ENCODE measurements at regions not wholly inside any gene's neighbourhood (a gene's known extent, or its start where the extent isn't known, plus 50 kb on each side); places are given as distances from the start of the nearest gene placed in this dataset.

GRCh38 chrX:113741744-113742143 lies 842.1 kb upstream of the HTR2C start:
- DNase-seq (ENCODE audit: low spot score) = no peak

GRCh38 chrX:113728937-113729336 lies 854.9 kb upstream of the HTR2C start:
- no peak for DNase-seq (ENCODE audit: low spot score)

- no peak for DNase-seq (ENCODE audit: low spot score)
These were observed 857.0 kb upstream of the HTR2C start for GRCh38 chrX:113726898-113727297.

- DNase-seq (ENCODE audit: low spot score) = no peak
These were observed 857.4 kb upstream of the HTR2C start for GRCh38 chrX:113726466-113726865.

- DNase-seq (ENCODE audit: low spot score) = no peak
These were observed 857.9 kb upstream of the HTR2C start for GRCh38 chrX:113726009-113726408.

- DNase-seq (ENCODE audit: low spot score) = no peak
These were observed 859.3 kb upstream of the AMOT start for GRCh38 chrX:113699939-113700338.

GRCh38 chrX:113675278-113675677 lies 834.6 kb upstream of the AMOT start:
- DNase-seq (ENCODE audit: low spot score) = no peak

- DNase-seq (ENCODE audit: low spot score) = no peak
These were observed 810.7 kb upstream of the AMOT start for GRCh38 chrX:113651306-113651705.

- no peak for DNase-seq (ENCODE audit: low spot score)
These were observed 803.8 kb upstream of the AMOT start for GRCh38 chrX:113644426-113644825.

GRCh38 chrX:113634565-113634964 lies 793.9 kb upstream of the AMOT start:
- no peak for DNase-seq (ENCODE audit: low spot score)

- no peak for DNase-seq (ENCODE audit: low spot score)
These were observed 788.7 kb upstream of the AMOT start for GRCh38 chrX:113629326-113629725.

GRCh38 chrX:113594123-113594841 lies 753.7 kb upstream of the AMOT start:
- no peak for DNase-seq (ENCODE audit: low spot score)

GRCh38 chrX:113586281-113586898 lies 745.8 kb upstream of the AMOT start:
- no peak for DNase-seq (ENCODE audit: low spot score)

GRCh38 chrX:113580486-113580885 lies 739.9 kb upstream of the AMOT start:
- no peak for DNase-seq (ENCODE audit: low spot score)

GRCh38 chrX:113558576-113558975 lies 717.9 kb upstream of the AMOT start:
- no peak for DNase-seq (ENCODE audit: low spot score)

GRCh38 chrX:113551919-113552318 lies 711.3 kb upstream of the AMOT start:
- DNase-seq (ENCODE audit: low spot score) = no peak

- no peak for DNase-seq (ENCODE audit: low spot score)
These were observed 707.8 kb upstream of the AMOT start for GRCh38 chrX:113548308-113549015.

GRCh38 chrX:113545040-113545439 lies 704.4 kb upstream of the AMOT start:
- no peak for DNase-seq (ENCODE audit: low spot score)

- no peak for DNase-seq (ENCODE audit: low spot score)
These were observed 699.1 kb upstream of the AMOT start for GRCh38 chrX:113539599-113540356.

- DNase-seq (ENCODE audit: low spot score) = no peak
These were observed 688.9 kb upstream of the AMOT start for GRCh38 chrX:113529426-113530013.

- no peak for DNase-seq (ENCODE audit: low spot score)
These were observed 682.2 kb upstream of the AMOT start for GRCh38 chrX:113522814-113523213.

- DNase-seq (ENCODE audit: low spot score) = no peak
These were observed 674.3 kb upstream of the AMOT start for GRCh38 chrX:113514906-113515305.
